GM12892 (cell line): ENCODE measurements at regions not wholly inside any gene's neighbourhood (a gene's known extent, or its start where the extent isn't known, plus 50 kb on each side); places are given as distances from the start of the nearest gene placed in this dataset.

Experiments used
- POLR2A ChIP-seq: IDR thresholded peaks from 2 replicates; pipeline ENCODE4 v1.6.1; 2011; ENCODE audit warnings: low read depth, low read length, control low read depth
- TAF1 ChIP-seq: IDR thresholded peaks from 2 replicates; pipeline ENCODE4 v1.6.1; 2011; ENCODE audit warnings: low read depth, mild to moderate bottlenecking, control low read depth, low read length, borderline replicate concordance

DNA sequence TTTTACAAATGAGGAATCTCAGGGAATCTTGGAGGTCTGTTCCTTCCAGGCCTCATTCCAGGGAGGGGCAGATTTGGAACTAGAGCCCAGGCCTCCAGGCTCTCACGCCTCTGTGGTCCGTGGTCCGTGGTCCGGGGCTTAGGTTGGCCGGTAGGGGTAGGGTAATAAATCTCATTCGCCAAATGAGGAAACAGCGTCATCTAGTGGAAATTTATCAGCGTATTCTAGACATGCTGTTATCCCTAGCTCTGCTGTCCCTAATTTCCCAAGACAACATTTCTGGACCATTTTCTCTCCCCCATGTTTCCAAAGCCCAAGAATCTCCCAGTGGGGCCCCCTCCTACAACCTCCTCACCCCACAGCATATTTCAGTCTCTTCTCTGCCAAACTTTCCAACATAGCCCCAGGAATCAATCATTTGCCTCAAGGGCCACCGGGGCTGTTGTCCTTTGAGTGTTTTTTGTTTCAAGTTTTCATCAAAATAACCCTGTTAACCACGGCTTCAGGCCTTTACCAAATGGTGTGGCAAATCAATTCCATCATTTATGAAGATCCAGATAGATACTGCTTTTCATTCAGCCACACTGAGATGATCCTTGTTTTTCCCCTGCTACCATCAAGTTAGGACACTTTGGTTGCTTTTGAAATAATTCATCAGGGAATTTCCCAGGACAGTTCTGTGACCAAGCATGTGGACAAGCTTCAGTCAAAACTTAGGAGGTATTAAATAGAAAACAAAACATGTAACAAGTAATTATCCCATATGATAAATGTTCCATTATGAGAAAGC is 126.8 kb downstream of the ALDH8A1 start:
- TF ChIP-seq POLR2A (no peak), TAF1 (no peak)
